NCI-H2107 treated with DMSO at 0.1 percent for 48 hours (cell line): ENCODE measurements at regions not wholly inside any gene's neighbourhood (a gene's known extent, or its start where the extent isn't known, plus 50 kb on each side); places are given as distances from the start of the nearest gene placed in this dataset.
"Not testable (repeated sequence)": the region's sequence is repeated elsewhere in the genome, so short reads cannot be mapped to it uniquely, and the experiment has no call there.

Source experiments
- DNase-seq: peaks from one replicate; lab custom pipeline; 2025; ENCODE audit not compliant: unreplicated experiment; lab: John Stamatoyannopoulos, UW

GRCh38 chr17:6261466-6261865, 173.5 kb downstream of the AIPL1 start:
- DNase-seq = no peak

- DNase-seq = no peak
Observed at GRCh38 chr17:6259899-6260298, 175.0 kb downstream of the AIPL1 start.

GRCh38 chr17:6257336-6257735, 177.6 kb downstream of the AIPL1 start:
- no peak for DNase-seq

DNA sequence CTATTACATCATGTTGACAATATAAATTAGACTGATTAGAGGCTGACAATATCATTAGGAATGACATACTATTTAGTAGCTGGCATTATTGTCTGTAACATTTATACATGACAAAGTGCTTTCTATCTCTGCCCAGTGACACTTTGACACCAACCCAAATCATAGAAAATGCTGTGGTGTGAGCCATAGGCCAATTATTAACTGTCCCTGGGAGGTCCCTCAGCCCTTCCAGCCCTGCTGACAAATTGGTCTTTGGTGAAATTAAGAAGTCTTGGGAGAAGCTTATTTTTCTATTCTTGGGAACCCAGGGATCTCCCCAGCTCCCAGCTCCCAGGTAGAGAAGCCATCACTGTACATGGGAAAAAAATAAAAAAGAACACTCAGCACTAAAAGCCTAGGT, 179.6 kb downstream of the AIPL1 start:
- DNase-seq = no peak

DNA sequence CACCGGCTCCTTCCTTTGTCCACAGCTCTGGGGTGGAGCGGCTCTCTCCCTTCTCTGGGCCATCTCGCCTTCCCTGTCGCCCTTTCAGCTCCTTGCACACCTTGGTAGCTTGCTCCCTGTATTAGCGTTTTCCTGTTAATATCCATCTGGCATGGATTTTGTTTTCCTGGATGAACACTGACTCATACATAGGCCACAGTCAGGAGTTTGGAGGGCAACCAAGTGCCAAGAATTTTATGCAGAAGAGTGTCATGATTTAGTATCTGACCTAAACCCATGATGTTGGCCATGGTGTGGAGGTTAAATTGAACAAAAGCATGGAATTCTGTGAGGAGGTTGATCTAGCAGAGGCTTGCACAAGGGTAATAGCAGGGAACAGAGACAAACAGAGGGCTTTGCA, 180.9 kb downstream of the AIPL1 start:
- no peak for DNase-seq

- not testable (repeated sequence) for DNase-seq
Observed at GRCh38 chr17:6251640-6252039, 181.5 kb downstream of the WSCD1 start.

DNA sequence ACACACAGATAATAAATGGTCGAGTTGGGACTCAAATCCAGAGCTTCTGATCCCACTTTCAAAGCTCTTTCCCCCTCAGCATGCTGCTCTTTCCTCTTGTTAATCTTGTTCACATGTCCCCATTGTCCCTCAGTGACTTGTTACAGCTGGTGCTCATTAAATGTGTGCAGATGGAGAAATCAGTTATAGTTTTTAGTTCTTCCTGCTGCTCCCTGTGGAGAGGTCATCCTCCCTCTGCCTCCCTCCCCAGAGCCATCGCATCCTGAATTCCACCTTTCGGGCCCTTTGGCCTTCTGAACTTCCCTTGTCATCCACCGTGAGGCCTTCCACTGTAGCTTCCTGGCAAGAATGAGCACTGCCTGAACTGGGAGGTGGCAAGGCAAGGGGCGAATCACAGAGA, 179.6 kb downstream of the WSCD1 start:
- DNase-seq = no peak

DNA sequence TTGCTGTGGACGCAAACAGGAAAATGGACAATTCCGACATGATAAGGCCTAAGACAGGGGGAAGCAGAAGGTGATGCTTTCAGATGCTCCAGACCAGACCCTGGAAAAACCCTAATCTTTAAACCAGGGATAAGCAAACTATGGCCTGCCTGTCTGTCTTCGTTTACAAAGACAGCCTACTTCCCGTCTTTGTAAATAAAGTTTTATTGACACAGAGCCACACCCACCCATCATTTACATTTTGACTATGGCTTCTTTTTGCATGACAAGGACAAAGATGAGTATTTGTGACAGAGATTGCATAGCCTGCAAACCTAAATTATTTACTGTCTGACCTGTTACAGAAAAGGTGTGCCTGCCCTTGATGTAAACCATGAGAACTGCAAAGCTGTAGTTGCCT, 177.9 kb downstream of the WSCD1 start:
- no peak for DNase-seq

DNA sequence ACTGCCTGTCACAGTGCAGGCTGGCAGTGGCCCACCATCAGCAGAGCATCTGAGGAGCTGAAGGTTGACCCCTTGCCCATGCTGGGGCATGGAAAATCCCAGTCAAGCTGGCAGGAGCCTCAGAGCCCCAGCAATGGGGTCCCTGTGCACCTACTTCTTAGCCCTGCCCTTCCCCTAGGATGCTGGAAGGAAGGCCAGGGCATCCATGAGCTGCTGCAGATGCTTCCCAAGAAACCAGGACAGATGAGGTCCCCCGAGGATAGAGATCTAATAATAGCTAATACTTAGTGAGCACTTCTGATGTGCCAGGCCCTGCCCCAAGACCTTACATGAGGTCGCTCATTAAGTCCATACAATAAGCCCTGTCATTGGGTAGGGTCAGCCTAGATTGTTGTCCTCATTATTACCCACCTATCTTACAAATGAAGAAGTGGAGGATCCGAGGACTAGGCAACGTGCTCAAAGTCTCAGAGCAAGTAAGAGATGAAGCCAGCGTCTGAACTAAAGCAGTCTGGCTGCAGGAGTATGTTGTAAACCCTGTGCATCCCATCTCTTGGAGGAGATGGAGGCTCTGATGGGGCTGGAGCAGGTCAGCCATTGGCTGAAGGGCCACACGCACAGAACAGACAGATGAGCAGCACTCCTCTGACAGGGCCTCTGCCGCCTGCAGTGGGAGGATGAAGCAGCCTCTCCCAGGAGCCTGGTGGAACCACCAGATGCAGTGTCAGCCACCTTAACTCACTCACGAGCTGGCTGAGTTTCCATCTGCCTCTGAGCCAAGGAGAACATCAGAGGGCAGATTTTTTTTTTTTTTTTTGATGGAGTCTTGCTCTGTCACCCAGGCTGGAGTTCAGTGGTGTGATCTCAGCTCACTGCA, 175.4 kb downstream of the WSCD1 start:
- no peak for DNase-seq

- DNase-seq = no peak
Observed at GRCh38 chr17:6244796-6245195, 174.6 kb downstream of the WSCD1 start.

GRCh38 chr17:6244253-6244652, 174.1 kb downstream of the WSCD1 start:
- DNase-seq = no peak

- no peak for DNase-seq
Observed at GRCh38 chr17:6243186-6243585, 173.0 kb downstream of the WSCD1 start.

- DNase-seq = no peak
Observed at GRCh38 chr17:6241996-6242395, 171.8 kb downstream of the WSCD1 start.

- no peak for DNase-seq
Observed at GRCh38 chr17:6241381-6241780, 171.2 kb downstream of the WSCD1 start.

DNA sequence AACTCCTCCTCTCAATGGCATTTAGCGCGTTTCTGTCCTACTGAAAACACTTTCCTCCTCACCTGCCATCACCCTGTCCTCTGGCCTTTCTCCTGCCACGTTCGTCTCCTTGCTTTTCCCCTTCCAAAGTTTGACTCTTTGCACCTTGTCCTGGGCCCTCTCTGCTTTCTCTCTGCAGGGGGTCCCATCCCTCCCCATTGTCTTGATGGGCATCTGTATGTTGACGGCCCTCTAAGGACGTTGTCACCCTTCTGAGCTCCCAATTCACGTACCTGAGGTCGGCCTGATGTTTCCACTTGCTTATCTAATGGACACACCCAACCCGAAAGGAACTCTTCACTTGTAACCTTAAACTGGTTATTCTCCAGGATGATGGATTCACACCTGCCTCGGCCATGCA, 170.4 kb downstream of the WSCD1 start:
- DNase-seq = no peak

GRCh38 chr17:6240001-6240400, 169.8 kb downstream of the WSCD1 start:
- DNase-seq = no peak

DNA sequence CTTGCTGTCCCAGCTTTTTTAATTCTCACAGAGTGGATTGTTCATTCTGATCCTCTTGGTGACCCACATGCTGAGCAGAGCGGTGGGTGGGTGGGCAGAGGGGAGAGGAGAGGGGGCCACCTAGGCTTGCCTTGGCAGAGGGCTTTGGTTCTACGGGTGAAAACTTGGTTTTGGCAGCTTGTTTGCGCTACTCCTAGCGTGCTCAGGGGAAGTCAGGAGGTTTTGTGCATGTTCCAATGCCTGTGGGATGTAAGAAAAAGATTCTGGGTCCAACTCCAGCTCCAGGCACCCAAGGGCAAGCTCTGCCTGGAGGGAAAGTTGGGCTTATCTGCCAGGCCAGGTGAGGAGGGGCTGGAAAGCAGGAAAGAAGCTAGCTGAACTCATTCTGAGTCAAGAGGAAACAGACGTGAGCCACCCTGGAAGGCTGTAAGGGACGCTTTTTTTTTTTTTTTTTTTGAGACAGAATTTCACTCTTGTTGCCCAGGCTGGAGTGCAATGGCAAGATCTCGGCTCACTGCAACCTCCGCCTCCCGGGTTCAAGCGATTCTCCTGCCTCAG, 169.1 kb downstream of the WSCD1 start:
- no peak for DNase-seq

GRCh38 chr17:6233856-6234255, 163.7 kb downstream of the WSCD1 start:
- no peak for DNase-seq

DNA sequence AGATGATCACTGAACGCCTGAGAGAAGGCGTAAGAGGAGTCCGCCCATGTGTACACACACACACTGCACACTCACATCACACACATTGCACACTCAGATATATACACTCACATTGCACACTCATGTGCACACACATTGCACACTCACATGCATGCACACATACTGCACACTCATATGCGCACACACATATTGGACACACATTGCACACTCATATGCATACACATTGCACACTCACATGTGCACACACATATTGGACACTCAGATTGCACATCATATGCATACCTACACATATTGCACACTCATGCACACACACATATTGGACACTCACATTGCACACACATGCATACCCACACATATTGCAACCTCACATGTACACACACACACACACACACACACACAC, 163.2 kb downstream of the WSCD1 start:
- DNase-seq = no peak

DNA sequence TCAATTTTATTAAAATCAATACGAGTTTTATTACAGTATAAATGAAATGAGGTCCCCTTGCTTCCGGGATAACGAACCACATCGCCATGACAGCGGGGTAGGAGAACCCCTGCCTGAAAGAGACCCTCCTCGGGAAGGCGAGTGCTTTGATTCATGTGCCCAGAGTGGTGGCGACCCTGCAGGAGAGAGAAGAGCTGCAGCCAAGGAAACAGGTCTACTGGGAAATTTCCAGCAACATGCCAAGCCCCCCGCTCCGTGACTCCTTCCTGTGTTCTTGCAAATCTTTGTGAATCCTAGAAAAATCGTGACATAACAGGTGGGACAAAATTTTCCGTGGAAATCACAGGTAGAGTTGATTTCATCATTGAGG, 162.5 kb downstream of the WSCD1 start:
- DNase-seq = no peak

DNA sequence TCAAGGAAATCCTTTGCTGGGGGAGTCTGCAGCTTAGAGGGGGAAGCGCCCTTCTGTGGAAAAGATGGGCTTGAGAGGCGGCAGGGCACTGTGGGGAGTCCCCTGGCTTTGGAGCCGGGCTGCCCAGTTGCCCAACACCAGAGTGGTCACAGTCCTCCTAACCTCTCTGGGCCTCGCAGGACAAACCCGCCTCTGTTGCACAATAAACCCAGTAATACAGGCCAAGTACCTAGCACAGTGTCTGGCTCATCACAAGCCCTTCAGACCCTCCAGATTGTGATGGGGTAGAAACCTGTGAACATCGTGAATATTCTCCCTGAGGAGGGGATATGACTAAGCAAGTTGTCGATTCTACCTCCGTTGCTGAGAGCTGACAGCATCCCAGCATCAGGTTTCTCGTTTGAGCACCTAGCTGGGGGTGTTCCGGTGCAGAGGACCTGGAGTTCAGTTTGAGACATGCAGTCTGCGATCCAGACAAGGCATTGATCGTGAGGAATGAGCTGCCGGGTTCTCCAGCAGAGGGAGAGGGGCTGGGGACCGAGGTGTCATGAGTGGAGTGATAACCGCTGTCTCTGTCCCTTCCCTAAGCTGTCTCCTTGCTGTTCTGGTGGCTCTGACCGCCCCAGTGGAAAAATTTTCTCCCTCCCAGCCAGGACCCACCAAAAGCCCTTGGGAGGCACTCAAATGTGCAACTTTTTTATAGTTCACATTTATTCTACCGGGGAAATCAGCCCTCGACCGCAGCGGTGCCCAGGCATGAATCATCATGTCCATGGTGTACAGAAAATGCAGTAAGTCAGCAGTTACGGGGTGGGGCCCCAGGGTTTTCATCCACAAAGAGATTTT, 161.9 kb downstream of the WSCD1 start:
- no peak for DNase-seq

DNA sequence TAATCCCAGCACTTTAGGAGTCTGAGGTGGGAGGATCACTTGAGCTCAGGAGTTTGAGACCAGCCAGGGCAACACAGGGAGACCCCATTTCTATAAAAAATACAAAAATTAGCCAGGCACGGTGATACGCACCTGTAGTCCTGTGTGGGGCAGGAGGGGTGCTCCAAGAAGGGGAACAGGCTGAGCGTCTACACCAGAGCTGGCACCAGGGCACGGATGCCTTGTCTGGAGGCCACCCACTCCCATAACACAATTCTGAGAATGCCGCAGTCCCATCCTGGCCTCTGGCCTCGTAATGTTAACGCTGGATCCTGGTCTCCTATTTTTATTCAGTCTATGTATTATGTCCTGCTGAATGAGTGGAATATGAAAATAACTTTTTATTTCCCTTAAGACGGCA, 161.3 kb downstream of the WSCD1 start:
- DNase-seq = no peak
